GM20000 (cell line): ENCODE measurements at regions not wholly inside any gene's neighbourhood (a gene's known extent, or its start where the extent isn't known, plus 50 kb on each side); places are given as distances from the start of the nearest gene placed in this dataset.

ENCODE experiments used
- DNase-seq: peaks from one replicate; pipeline ENCODE4 v3.0.0; 2012; ENCODE audit warnings: low spot score
- CTCF ChIP-seq: IDR thresholded peaks from 2 replicates; pipeline ENCODE4 v1.5.1; 2012; ENCODE audit warnings: mild to moderate bottlenecking, control low read depth; ENCODE audit errors: extremely low read depth, missing control alignments

GRCh38 chr12:83866477-83866876 lies 1046.1 kb downstream of the SLC6A15 start:
- no peak for TF ChIP-seq CTCF
- no peak for DNase-seq

- no peak for DNase-seq
- TF ChIP-seq CTCF, result no peak
These were observed 1047.2 kb downstream of the SLC6A15 start for GRCh38 chr12:83865431-83865830.

- no peak for DNase-seq
- no peak for TF ChIP-seq CTCF
These were observed 1048.5 kb downstream of the SLC6A15 start for GRCh38 chr12:83864054-83864453.

GRCh38 chr12:83859021-83859420 lies 1053.6 kb downstream of the SLC6A15 start:
- TF ChIP-seq CTCF, result no peak
- no peak for DNase-seq

- TF ChIP-seq CTCF, result no peak
- no peak for DNase-seq
These were observed 1055.8 kb downstream of the SLC6A15 start for GRCh38 chr12:83856803-83857202.

- no peak for TF ChIP-seq CTCF
- DNase-seq, result no peak
These were observed 1062.1 kb downstream of the SLC6A15 start for GRCh38 chr12:83850531-83850930.

GRCh38 chr12:83848702-83849101 lies 1063.9 kb downstream of the SLC6A15 start:
- no peak for DNase-seq
- TF ChIP-seq CTCF, result no peak

GRCh38 chr12:83843541-83843940 lies 1069.1 kb downstream of the SLC6A15 start:
- TF ChIP-seq CTCF, result no peak
- no peak for DNase-seq
